ENCODE measurements at regions not wholly inside any gene's neighbourhood (a gene's known extent, or its start where the extent isn't known, plus 50 kb on each side); places are given as distances from the start of the nearest gene placed in this dataset.

DNA sequence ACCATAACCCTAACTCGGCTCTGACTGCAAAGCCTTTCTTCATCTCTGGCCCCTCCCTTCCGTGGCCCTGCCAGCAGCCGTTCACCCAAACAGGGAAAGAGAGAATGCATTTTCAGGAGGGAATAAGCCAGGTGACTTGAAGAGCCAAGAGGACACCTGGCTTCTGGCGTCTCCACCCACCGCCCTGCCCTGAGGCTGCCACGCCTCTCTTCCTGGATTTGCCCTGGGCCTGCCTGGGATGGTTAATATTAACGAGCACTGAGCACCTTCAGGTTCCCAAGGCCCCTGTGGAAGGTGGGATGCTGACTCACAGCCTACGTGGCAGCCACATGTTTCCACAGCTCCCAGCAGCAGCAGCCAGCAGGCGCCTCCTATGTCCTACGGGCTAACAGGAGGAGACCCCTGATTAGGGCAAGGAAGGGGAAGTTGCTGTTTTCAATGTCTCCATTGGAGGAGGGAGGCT, 138.0 kb upstream of the RREB1 start:
- ATAC-seq (ENCODE audit: low FRiP score) (no peak), DNase-seq (ENCODE audit: low spot score) (no peak)
- TF ChIP-seq, protein P1, sequence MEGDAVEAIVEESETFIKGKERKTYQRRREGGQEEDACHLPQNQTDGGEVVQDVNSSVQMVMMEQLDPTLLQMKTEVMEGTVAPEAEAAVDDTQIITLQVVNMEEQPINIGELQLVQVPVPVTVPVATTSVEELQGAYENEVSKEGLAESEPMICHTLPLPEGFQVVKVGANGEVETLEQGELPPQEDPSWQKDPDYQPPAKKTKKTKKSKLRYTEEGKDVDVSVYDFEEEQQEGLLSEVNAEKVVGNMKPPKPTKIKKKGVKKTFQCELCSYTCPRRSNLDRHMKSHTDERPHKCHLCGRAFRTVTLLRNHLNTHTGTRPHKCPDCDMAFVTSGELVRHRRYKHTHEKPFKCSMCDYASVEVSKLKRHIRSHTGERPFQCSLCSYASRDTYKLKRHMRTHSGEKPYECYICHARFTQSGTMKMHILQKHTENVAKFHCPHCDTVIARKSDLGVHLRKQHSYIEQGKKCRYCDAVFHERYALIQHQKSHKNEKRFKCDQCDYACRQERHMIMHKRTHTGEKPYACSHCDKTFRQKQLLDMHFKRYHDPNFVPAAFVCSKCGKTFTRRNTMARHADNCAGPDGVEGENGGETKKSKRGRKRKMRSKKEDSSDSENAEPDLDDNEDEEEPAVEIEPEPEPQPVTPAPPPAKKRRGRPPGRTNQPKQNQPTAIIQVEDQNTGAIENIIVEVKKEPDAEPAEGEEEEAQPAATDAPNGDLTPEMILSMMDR (IDR thresholded peaks at IDR 0.05), result no peak

DNA sequence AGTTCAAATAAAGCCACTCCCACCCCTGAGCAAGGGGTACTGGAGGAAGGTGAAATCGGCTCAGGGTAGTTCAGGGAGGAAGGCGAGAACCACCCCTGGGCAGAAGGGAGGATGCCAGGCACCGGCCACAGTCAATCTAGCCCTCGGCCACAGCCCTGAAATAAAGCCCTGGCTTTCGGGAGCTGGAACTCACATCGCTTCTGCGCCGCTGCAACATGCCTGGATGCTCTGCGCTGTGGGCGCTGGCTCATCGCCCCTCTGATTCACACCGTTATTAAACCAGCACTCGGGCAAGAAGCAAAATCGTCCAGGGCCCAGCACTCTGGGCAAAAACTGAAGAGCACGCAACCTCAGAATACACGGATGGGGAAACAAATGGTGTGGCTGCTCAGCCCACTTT, 136.9 kb upstream of the RREB1 start:
- DNase-seq (ENCODE audit: low spot score) (no peak), ATAC-seq (ENCODE audit: low FRiP score) (no peak)
- TF ChIP-seq, protein P1 (IDR thresholded peaks at IDR 0.05), result no peak

DNA sequence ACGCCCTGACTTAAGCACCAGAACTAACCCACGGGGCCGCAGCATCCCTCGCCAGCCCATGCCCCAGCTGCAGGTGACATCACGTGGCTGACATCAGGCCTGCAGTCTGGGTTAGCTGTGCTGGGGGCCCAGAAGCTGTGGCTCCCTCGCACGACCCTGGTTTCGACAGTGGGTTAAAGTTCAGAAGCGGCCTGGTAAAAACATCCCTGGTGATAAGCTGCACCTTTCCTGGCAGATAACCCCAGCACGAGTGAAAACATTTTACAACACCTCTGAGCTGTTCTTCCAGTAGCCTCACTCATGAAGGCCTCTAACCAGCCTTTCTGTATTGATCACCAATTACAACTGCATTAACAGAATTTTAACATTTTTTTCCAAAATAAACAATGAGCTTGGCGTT, 136.4 kb upstream of the RREB1 start:
- ATAC-seq (ENCODE audit: low FRiP score), result no peak
- TF ChIP-seq, protein P1 (IDR thresholded peaks at IDR 0.05), result no peak
- no peak for DNase-seq (ENCODE audit: low spot score)

DNA sequence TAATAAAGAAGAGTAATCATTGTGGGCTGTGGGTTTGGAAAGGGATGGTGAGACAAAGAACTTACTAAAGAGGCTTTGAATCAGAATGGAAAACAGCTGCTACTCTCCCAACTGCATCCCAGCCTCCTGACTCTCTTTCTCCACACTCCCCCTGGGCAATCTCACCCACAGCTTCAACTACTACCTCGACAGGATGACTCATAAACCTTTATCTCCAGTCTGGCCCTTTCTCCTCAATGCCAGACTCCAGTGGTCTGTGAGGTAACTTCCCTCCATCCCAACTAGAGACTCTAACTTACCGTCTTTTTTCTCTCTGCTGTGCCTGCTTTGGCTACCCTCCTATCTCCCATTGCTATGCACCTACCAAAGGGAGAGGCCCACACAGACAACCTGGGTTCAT, 135.3 kb upstream of the RREB1 start:
- no peak for DNase-seq (ENCODE audit: low spot score)
- TF ChIP-seq, protein P1 (IDR thresholded peaks at IDR 0.05), result no peak
- peak; percentile 74 for ATAC-seq (ENCODE audit: low FRiP score)

DNA sequence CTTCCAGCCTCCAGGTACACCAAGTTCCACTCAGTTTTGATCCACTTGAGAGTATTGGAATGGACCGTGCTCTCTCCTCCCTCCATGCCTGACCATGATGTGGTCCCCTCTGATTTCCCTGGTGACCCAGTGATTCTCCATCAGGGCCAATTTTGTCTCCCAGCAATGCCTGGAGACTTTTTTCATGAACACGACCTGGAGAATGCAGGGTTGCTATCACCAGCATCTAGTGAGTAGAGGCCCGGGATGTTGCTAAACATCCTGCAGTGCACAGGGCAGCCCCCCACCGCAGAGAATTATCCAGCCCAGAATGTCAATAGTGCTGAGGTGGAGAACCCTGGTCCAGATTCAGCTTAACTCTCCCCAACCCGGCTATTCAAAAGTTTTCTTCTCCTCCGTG, 134.0 kb upstream of the RREB1 start:
- TF ChIP-seq, protein P1 (IDR thresholded peaks at IDR 0.05), result no peak
- ATAC-seq (ENCODE audit: low FRiP score), result no peak
- no peak for DNase-seq (ENCODE audit: low spot score)

DNA sequence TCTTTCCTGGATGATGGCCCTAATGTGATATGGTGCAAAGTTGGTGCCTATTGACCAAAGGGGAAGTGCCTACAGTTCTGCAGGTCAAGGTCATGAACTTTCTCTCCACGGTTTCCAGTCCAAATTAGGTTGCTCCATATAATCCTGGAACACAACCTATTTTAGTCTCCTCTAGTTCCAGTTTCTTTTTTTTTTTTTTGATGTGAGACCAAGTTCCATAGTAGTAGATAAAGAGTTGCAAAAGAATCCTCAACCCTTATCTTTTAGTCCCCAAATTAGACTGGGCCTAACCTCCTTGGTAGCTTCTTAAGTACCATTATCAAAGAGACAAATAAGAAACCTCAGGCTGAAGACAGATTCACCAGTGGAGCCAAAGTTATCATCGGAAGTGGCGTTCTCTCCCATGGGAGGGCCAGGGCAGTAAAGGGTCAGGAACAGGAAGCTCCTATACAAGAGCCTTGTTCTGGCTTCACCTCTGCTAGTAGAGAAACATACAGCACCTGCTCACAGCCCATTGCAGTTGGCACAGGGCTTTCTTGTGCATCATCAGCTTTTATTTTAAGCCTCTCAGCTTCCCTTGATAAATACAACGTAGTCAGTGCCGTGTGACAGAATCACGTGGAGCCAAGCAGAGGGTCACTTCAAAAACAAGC, 132.2 kb upstream of the RREB1 start:
- ATAC-seq (ENCODE audit: low FRiP score) (no peak), DNase-seq (ENCODE audit: low spot score) (no peak)
- TF ChIP-seq, protein P1 (IDR thresholded peaks at IDR 0.05), result no peak

DNA sequence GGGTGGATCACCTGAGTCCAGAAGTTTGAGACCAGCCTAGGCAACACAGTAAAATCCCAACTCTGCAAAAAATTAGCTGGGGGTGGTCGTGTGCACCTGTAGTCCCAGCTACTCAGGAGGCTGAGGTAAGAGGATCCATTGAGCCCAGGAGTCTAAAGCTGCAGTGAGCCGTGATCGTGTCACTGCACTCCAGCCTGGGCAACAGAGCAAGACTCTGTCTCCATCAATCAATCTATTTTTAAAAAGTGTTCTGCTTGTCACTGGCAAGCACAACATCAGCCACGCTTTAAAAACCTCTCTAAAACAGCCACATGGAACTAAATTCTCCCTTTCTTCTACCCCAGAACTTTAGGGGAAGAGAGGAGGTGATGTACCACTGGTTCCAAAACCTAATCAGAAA, 131.6 kb upstream of the RREB1 start:
- TF ChIP-seq, protein P1 (IDR thresholded peaks at IDR 0.05), result no peak
- no peak for ATAC-seq (ENCODE audit: low FRiP score)
- DNase-seq (ENCODE audit: low spot score), result no peak
